Mucosa of rectum (tissue), 2 donors: ENCODE measurements at regions not wholly inside any gene's neighbourhood (a gene's known extent, or its start where the extent isn't known, plus 50 kb on each side); places are given as distances from the start of the nearest gene placed in this dataset.

Source experiments
- H3K27ac ChIP-seq, 2 donors: one replicate each; pipeline ENCODE4 v1.7.0; 2013; ENCODE audit warnings: inconsistent platforms in 2 of 2, low read depth in 2 of 2, low read length in 2 of 2
- H3K27me3 ChIP-seq, 2 donors: one replicate each; pipeline ENCODE4 v1.7.0; 2013; ENCODE audit warnings: low read length in 2 of 2; ENCODE audit not compliant: control insufficient read depth in 2 of 2, insufficient read depth in 2 of 2
- H3K36me3 ChIP-seq, 2 donors: one replicate each; pipeline ENCODE4 v1.7.0; 2013; ENCODE audit warnings: low read length in 2 of 2; ENCODE audit not compliant: control insufficient read depth in 2 of 2, insufficient read depth in 2 of 2
- H3K4me1 ChIP-seq, 2 donors: one replicate each; pipeline ENCODE4 v1.7.0; 2013; ENCODE audit warnings: low read length in 2 of 2, mild to moderate bottlenecking in 1 of 2; ENCODE audit not compliant: control insufficient read depth in 2 of 2, insufficient read depth in 2 of 2
- H3K4me3 ChIP-seq, 2 donors: one replicate each; pipeline ENCODE4 v1.7.0; 2013; ENCODE audit warnings: low read length in 2 of 2
- H3K9ac ChIP-seq, 2 donors: one replicate each; pipeline ENCODE4 v1.7.0; 2013; ENCODE audit warnings: low read length in 2 of 2, low read depth in 1 of 2, mild to moderate bottlenecking in 1 of 2
- H3K9me3 ChIP-seq, 2 donors: one replicate each; pipeline ENCODE4 v1.7.0; 2013; ENCODE audit warnings: low read length in 2 of 2; ENCODE audit not compliant: control insufficient read depth in 2 of 2
- donor health status: healthy.
- donor health status: Normal muscosa, but diverticular disease.

GRCh38 chr3:194987571-194988494 lies 283.1 kb downstream of the XXYLT1 start:
- Histone ChIP-seq H3K9ac (no peak overlapping the region), H3K36me3 (no peaks in the 10 kb centered on the region), H3K27ac (no peak overlapping the region), H3K4me3 (no peak overlapping the region), H3K27me3 (no peaks in the 10 kb centered on the region), H3K9me3 (no peaks in the 10 kb centered on the region), H3K4me1 (peaks cover 7 to 14% of the 10 kb centered on the region in 2 donors)

GRCh38 chr3:194988495-194989165 lies 282.3 kb downstream of the XXYLT1 start:
- H3K4me3 ChIP-seq: no peak overlapping the region
- no peak overlapping the region for H3K9ac ChIP-seq
- peaks cover 7 to 14% of the 10 kb centered on the region in 2 donors for H3K4me1 ChIP-seq
- H3K27ac ChIP-seq: no peak overlapping the region
- H3K27me3 ChIP-seq: no peaks in the 10 kb centered on the region
- H3K9me3 ChIP-seq: no peaks in the 10 kb centered on the region
- H3K36me3 ChIP-seq: no peaks in the 10 kb centered on the region

- H3K9me3 ChIP-seq: no peaks in the 10 kb centered on the region
- H3K4me3 ChIP-seq: no peak overlapping the region
- H3K27ac ChIP-seq: no peak overlapping the region
- H3K4me1 ChIP-seq: peaks cover 7 to 13% of the 10 kb centered on the region in 2 donors
- no peaks in the 10 kb centered on the region for H3K36me3 ChIP-seq
- H3K9ac ChIP-seq: no peak overlapping the region
- H3K27me3 ChIP-seq: no peaks in the 10 kb centered on the region
Observed at GRCh38 chr3:194989241-194989640, 281.7 kb downstream of the XXYLT1 start.

- H3K27ac ChIP-seq: no peak overlapping the region
- H3K4me1 ChIP-seq: no peaks in the 10 kb centered on the region
- H3K9me3 ChIP-seq: no peaks in the 10 kb centered on the region
- no peak overlapping the region for H3K4me3 ChIP-seq
- no peaks in the 10 kb centered on the region for H3K36me3 ChIP-seq
- H3K27me3 ChIP-seq: no peaks in the 10 kb centered on the region
- no peak overlapping the region for H3K9ac ChIP-seq
Observed at GRCh38 chr3:194990454-194991337, 280.3 kb downstream of the XXYLT1 start.

GRCh38 chr3:194991338-194991654 lies 279.7 kb downstream of the XXYLT1 start:
- H3K4me1 ChIP-seq: no peaks in the 10 kb centered on the region
- H3K9me3 ChIP-seq: no peaks in the 10 kb centered on the region
- no peaks in the 10 kb centered on the region for H3K27me3 ChIP-seq
- H3K36me3 ChIP-seq: no peaks in the 10 kb centered on the region
- no peak overlapping the region for H3K27ac ChIP-seq
- H3K4me3 ChIP-seq: no peak overlapping the region
- no peak overlapping the region for H3K9ac ChIP-seq

- no peaks in the 10 kb centered on the region for H3K9me3 ChIP-seq
- H3K36me3 ChIP-seq: no peaks in the 10 kb centered on the region
Observed at GRCh38 chr3:194993896-194994295, 277.1 kb downstream of the XXYLT1 start.

GRCh38 chr3:194994551-194994981 lies 276.4 kb downstream of the XXYLT1 start:
- H3K4me1 ChIP-seq: no peaks in the 10 kb centered on the region
- H3K27ac ChIP-seq: no peak overlapping the region
- no peaks in the 10 kb centered on the region for H3K27me3 ChIP-seq
- no peak overlapping the region for H3K9ac ChIP-seq
- no peak overlapping the region for H3K4me3 ChIP-seq
- no peaks in the 10 kb centered on the region for H3K9me3 ChIP-seq
- no peaks in the 10 kb centered on the region for H3K36me3 ChIP-seq

More at GRCh38 chr3:194993896-194994295, 277.1 kb downstream of the XXYLT1 start:
- Histone ChIP-seq H3K27me3 (no peaks in the 10 kb centered on the region), H3K27ac (no peak overlapping the region), H3K4me3 (no peak overlapping the region), H3K9ac (no peak overlapping the region), H3K4me1 (no peaks in the 10 kb centered on the region)

GRCh38 chr3:194995334-194995733 lies 275.6 kb downstream of the XXYLT1 start:
- no peaks in the 10 kb centered on the region for H3K9me3 ChIP-seq
- no peaks in the 10 kb centered on the region for H3K36me3 ChIP-seq
- no peak overlapping the region for H3K9ac ChIP-seq
- no peaks in the 10 kb centered on the region for H3K4me1 ChIP-seq
- H3K4me3 ChIP-seq: no peak overlapping the region
- no peaks in the 10 kb centered on the region for H3K27me3 ChIP-seq
- no peak overlapping the region for H3K27ac ChIP-seq

GRCh38 chr3:194995922-194996321 lies 275.0 kb downstream of the XXYLT1 start:
- Histone ChIP-seq H3K9ac (no peak overlapping the region), H3K4me3 (no peak overlapping the region), H3K27ac (no peak overlapping the region), H3K27me3 (no peaks in the 10 kb centered on the region), H3K4me1 (no peaks in the 10 kb centered on the region), H3K9me3 (no peaks in the 10 kb centered on the region), H3K36me3 (no peaks in the 10 kb centered on the region)

- H3K27ac ChIP-seq: no peak overlapping the region
- no peaks in the 10 kb centered on the region for H3K27me3 ChIP-seq
- no peak overlapping the region for H3K4me3 ChIP-seq
- H3K9me3 ChIP-seq: no peaks in the 10 kb centered on the region
- H3K4me1 ChIP-seq: no peaks in the 10 kb centered on the region
- no peaks in the 10 kb centered on the region for H3K36me3 ChIP-seq
- H3K9ac ChIP-seq: no peak overlapping the region
Observed at GRCh38 chr3:194996746-194997145, 274.2 kb downstream of the XXYLT1 start.
